GOT3 (cell line): ENCODE measurements at regions not wholly inside any gene's neighbourhood (a gene's known extent, or its start where the extent isn't known, plus 50 kb on each side); places are given as distances from the start of the nearest gene placed in this dataset.
A peak's percentile ranks its signal among the peaks of the same experiment; 100 is the strongest.
"Not testable (repeated sequence)": the region's sequence is repeated elsewhere in the genome, so short reads cannot be mapped to it uniquely, and the experiment has no call there.

Experiments used
- DNase-seq: peaks from one replicate; lab custom pipeline; 2025; ENCODE audit warnings: mixed read lengths; lab: John Stamatoyannopoulos, UW

DNA sequence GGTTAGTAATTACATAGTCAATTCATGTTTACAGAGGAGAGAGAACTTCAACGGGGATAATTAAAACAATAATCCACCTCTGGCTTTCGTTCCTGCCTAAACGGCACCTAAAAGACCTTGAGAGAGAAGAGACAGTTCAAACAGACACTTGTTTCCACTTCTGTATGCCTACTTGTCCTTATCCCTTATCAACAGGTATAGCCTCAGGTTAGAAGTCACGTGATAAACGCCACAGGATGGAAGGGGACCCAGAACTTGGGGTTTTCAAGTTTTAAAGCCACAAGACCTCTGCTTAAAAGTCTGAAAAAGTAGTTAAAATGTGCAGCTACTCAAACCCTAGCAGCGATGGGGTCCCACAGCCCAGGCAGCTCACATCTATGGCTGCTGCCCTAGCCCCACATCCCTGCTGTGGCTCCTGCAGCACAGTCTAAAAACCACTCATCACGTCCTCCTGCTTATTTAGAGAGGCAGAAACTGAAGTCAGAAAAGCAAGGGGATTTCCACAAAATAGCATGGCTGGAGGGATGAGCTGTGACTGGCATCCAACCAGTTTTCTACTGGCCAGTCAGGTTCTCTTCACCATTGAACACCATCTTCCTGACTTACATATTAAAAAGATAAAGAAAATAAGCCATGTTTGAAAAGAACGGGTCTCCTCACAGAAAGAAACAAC is 51.2 kb upstream of the SEC16B start:
- DNase-seq: no peak

DNA sequence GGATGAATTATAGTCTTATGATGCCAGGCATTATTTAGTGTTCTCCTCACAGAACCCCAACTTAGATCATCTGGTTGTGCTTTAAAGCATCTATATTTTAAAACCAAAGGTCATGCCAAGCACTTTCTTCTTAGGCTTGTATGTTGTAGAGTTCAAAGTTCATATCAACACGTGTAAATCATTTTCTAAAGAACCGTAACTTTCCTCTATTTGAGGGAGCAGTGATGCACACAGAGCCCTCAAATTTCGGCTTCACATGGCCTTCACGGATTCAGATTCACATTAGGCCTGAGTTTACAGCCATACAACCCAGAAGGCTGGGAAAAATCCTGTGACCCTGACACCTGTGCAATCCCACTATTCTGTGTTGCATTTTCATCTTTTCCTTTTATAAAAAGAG is 52.1 kb upstream of the SEC16B start:
- DNase-seq: no peak

DNA sequence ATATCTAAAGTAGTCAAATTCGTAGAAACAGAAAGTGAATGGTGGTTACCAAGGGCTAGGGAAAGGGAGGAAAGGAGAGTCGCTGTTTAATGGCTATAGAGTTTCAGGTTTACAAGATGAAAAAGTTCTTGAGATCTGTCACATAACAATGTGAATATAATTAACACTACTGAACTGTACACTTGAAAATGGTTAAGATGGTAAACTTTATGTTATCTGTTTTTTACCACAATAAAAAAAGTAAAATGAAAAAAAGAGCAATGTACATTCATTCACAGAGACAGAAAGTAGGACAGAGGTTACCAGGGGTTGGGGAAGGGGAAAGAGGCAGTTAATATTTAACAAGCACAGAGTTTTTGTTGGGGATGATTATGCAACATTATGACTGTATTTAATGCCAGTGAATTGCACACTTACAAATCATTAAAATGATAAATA is 53.3 kb upstream of the SEC16B start:
- DNase-seq: no peak

DNA sequence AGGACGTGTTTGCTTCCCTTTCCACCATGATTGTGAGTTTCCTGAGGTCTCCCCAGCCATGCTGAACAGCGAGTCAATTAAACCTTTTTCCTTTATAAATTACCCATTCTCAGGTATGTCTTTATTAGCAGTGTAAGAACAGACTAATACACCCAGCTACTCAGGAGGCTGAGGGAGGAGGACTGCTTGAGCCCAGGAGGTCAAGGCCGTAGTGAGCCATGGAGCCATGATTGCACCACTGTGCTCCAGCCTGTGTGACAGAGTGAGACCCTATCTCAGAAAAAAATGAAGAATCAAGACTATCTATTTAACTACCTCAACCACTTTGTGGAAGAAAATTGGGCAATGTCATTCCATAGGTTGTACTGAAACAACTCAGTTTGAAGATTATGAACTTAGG is 54.6 kb upstream of the SEC16B start:
- no peak for DNase-seq

DNA sequence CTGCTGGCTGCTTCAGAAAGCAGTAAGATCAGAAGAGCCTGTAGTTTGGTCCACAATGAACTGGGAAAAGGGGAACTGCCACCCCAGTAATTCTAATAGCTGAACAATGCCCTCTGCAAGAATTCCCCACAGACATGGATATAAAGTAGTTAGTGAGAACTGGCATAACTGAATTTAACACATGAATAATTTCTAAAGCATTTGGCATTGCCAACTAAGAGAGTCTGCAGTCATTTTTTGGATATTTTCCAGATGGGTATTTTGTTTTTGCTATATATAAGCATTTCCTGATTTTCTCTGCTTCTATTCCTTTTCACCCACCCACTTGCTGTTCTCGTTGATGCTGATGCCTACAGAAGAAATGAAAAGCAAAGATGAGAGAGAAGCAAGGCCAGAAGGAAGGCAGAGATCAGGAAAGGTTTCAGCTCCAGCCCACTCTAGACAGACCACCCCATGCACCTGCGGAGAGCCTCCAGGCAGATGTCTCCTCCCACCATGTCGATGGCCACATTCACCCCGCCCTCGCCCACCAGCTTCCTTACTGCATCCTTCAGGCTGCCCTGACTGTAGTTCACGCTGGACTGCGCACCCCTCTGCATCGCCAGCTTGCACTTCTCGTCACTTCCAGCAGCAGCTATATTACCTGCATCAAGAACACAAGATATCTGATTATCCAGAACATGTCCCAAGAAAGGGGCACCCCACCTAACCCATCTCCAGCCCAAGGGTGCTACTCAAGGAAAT is 55.9 kb upstream of the SEC16B start:
- DNase-seq: no peak

DNA sequence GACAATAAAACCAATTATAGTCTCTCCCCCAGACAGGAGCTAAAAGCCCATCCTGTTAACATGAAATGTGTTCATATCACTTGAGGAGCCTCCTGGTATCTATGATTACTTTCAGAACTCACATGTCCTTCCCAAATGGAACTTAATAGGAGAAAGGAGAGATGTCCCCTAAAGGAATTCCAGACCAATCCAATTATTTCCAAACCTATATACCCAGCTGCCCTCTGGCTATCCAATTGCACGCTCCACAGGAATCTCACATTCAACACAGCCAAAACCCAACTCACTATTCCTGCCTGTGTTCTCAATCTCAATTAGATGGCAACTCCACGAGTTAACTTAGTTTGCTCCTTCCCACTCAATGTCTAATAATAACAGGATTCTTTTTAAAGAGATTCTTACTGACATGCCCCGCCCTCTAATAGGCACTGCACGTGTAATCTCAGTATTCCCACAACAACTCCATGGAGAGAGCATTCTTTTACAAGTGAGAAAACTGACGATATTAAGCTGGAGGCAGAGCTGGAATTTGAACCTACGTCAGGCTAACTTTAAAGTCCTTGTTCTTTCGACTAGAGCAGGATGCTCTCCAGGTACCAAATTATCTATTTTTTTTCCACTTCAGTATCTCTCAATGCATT is 59.1 kb upstream of the SEC16B start:
- no peak for DNase-seq

DNA sequence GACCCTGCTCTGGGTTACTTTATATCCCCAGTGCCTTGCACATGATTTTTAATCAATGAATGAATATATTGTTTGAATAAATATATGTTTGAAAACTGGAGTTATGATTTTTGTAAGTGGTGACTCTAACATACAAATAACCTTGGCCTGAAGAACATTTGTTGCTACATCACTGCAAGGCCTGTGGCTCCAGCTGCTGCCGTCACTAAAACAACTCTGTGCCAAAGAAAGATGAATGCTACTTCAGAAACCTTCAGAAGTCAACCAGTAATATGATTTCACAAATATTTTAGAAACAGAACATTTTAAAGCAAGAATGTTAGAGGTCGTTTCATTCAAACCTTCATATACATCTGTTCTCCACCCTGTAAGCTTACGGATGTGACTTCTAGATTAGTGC is 60.6 kb upstream of the SEC16B start:
- no peak for DNase-seq

DNA sequence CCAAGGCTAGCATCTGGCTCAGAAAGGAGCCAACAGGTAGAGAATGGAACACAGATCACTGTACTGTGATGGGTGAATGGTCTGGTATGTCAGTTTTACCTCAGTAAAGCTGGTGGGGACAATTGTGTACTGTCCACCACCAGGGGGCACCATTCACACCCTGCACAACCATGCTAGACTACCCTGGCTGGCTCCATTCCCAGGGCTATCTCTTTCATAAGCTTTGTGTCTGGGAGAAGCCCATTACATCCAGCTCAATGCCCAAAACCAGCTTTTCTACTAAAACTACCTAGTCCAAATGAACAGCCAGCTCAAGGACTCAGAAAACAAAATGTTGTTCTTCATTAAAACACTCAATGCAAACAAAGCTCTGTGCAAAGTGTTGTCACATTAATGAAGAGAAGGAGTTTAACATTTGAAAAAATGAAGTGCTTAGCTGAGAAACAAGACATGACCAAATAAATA is 62.0 kb upstream of the RASAL2 start:
- DNase-seq: peak; percentile 58

DNA sequence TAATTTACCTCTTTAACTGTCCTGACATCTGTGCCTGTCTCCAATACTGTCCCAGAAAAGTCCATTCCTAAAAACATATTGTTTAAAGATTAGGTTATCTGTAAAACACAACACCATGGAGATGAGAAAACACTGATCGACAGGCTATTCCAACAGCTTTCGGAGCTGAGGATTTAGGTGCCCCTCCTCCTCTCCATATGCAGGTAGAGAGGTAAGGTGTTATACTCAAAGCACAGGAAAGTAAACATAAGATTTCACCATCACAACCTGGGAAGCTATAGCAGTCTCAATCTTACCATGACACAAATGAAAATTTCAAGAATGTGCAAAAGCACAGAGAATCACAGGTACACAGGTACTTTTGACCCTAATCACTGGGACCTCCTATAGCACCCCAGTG is 60.9 kb upstream of the RASAL2 start:
- no peak for DNase-seq

DNA sequence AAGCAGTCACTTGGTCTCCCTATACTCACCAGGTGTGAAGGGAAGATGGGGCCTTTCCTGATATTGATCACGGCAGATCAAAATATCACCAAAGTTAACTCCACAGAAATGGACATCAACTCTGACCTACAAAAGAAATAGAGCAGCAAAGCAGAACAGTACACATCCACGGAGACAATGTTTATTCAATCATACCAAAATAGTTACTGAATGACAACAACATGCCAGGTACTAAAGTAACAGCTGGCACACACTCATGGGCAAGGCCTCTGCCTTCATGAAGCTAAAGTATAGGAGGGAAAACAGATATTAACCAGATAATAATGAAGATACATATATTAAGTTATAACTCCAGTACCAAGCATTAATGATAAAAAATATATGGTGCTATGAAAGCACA is 59.2 kb upstream of the RASAL2 start:
- DNase-seq: no peak

DNA sequence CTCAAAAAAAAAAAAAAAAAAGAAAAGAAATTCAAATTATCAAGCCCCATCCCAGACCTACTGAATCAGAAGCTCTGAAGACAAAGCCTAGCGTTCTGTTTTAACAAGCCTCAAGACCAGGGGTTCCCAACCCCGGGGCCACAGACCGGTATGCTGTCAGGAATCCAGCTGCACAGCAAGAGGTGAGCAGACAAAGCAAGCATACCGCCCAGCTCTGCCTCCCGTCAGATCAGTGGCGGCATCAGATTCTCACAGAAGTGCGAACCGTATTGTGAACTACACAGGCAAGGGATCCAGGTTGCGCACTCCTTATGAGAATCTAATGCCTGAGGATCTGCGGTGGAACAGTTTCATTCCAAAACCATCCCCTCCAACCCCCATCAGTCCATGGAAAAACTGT is 57.8 kb upstream of the RASAL2 start:
- DNase-seq: no peak

DNA sequence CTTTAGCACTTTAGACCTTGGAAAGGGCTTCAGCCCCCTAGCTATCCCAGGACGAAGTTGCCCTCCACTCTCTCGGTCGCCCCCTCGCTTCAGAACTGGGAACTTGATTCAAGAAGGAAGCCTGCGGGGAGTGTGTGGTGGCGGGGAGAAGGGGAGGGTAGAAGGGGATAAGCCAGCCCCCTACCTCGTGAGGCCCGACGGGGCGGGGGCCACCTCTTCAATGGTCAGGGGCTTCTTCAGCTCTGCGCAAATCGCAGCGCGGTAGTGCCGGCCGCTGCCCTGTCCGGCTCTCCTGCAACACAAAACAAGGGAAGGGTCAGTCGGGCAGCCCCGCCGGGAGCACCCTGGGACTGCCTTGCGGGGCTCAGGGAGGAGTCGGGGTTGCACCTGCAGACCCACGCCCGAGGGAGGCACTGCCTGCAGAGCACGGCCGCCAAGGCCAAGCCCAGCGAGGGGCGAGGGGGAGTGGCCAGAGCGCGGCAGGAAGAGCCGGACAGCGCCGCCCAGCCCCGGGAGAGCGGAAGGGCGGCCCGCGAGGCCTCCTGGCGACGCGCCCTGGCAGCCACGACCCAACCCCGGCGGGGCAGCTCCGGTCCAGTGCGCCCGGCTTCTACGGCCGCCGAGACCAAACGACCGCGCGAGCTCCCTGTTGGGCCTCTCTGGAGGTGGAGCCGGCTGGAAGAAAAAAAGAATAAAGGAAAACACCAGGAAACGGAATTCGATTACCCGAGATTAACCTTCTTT is 56.2 kb upstream of the RASAL2 start:
- peak; percentile 66 for DNase-seq

DNA sequence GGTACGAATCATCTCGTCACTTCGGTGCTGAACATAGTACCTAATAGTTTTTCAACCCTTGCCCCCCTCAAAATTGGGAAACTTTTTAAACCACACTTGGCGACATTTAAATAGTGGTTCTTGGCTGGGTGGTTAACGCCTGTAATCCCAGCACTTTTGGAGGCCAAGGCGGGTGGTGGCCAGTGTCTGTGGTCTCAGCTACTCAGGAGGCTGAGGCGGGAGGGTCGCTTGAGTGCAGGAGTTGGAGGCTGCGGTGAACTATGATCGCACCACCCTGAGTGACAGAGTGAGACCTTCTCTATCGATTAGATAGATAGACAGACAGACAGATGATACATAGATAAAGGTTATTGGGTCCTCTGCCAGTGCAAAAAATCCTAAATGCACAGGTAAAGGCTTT is 55.5 kb upstream of the RASAL2 start:
- DNase-seq: no peak

DNA sequence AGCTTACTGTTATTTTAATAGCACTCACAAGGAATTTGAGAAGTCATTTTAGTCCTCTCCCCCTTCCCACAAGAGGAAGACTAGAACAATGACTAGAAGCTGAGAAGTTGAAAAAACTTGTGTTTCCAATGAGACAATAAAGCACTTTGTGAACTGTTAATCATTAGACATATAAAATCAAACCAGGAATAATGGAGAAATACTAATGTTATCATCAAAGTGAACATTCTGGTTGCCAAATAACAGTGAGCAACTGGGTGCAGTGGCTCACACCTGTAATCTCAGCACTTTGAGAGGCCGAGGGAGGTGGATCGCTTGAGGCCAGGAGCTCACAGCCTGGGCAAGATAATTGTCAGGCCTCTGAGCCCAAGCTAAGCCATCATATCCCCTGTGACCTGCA is 54.0 kb upstream of the RASAL2 start:
- DNase-seq: no peak

DNA sequence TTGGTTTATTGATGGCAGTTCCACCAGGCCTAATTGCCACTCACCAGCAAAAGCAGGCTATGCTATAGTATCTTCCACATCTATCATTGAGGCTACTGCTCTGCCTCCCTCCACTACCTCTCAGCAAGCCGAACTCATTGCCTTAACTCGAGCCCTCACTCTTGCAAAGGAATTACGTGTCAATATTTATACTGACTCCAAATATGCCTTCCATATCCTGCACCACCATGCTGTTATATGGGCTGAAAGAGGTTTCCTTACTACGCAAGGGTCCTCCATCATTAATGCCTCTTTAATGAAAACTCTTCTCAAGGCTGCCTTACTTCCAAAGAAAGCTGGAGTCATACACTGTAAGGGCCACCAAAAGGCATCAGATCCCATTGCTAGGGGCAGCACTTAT is 50.0 kb upstream of the RASAL2 start:
- DNase-seq: not testable (repeated sequence)
